Ecto neural progenitor cell (in vitro differentiated cells): ENCODE measurements at regions not wholly inside any gene's neighbourhood (a gene's known extent, or its start where the extent isn't known, plus 50 kb on each side); places are given as distances from the start of the nearest gene placed in this dataset.
A peak's percentile ranks its signal among the peaks of the same experiment; 100 is the strongest.

Source experiments
- DNase-seq: peaks from one replicate; pipeline ENCODE4 v3.0.0-alpha.2; 2018; ENCODE audit warnings: low spot score

DNA sequence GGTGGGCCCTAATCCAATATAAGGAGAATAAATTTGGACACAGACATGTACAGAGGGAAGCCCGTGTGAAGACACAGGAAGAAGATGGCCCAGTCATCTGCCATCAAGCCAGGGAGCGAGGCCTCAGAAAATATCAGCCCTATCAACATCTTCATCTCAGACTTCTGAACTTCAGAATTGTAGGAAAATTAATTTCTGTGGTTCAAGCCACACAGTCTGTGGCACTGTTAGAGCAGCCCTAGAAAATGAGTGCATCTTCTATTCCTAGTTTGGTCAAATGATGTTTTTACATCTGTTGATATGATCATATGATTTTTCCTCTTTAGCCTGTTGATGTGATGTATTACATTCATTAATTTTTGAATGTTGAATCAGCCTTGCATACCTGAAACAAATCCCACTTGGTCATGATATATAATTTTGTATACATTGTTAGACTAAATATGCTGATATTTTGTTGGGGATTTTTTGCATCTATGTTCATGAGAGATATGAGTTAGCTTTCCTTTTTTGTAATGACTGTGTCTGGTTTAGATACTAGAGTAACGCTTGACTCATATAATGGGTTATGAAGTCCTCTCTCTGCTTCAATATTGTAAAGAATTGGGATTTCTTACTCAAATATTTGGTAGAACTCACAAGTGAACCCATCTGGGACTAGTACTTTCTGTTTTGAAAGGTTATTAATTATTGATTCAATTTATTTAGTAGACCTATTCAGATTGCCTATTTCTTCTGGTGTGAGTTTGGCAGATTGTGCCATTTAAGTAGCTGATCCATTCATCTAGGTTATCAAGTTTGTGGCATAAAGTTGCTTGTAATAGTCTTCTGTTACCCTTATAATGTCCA is 451.4 kb downstream of the EIPR1 start:
- no peak for DNase-seq

DNA sequence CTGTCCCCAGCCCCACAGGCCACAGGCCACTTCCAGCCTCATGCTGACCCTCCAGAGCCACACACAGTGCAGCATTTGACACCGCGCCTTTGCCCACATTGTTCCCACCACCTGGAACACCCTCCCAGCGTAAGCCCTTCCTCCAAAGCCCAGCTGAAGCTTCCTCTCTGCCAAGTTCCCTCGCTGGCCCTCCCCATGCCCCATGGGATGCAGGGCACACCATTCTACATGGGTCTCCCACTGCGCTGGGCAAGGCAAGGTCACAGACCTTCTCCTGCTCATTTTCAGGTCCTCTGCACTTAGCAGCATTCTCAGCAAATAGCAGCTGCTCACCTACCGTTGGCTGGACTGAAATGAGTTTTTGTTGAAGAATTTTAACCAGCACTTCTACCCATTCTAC is 455.5 kb downstream of the EIPR1 start:
- no peak for DNase-seq

- DNase-seq, result no peak
Measured at GRCh38 chr2:2921011-2921720, 456.5 kb downstream of the EIPR1 start.

DNA sequence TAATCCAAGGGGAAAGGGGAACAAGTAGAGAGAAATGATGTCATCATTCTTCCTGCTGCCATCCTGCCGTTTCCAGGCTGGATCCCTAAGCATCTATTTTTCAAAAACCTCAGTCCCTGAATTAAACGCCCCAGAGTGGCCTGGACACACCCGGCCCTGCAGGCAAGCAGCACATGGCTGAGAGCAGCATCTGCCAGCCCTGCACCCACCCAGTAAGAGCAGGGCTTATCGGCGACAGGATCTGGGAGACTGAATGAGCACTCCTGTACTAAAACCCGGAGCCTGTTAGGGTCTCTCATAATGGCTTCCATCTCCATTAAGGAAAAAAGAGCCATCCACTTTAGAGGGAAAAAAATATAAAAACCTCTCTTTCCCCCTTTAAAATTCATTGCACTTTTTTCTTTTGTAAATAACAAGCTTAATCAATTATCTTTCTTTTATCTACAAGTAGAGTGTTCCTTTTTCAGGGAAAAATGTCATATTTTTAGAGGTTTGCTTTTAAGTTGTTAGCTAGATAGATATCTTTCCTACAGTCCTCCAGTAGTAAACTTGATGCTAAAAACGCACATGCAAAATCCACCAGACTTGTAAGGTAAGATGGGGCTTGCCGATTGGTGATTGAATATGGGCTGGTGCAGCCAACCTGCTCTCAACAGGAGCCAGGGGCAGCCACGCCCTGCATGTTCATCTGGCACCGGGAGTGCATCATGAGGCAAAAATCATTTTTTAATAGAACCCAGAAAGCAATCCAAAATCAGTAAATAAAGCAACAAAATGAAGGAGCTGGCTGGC is 457.8 kb downstream of the EIPR1 start:
- DNase-seq, result no peak

DNA sequence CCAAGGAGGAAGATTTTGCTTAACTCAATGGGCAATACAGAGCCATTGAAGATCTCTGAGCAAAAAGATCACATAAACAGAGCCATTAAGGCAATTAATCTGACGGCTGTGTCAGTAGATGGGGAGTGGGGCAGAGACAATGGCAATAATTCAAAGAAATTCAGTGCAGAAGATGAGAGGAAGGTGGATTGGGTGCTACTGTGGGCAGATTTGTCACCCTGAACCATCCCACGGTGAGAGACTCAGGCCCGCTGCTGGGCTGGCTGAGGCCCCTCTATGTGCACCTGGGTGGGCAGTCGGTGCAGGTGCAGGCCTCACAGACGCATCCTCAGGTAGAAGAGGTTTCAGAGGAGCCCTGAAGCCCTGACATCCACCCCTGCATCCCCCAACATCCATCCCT is 458.6 kb downstream of the EIPR1 start:
- no peak for DNase-seq

GRCh38 chr2:2916621-2917020 is 461.0 kb downstream of the EIPR1 start:
- DNase-seq, result no peak

DNA sequence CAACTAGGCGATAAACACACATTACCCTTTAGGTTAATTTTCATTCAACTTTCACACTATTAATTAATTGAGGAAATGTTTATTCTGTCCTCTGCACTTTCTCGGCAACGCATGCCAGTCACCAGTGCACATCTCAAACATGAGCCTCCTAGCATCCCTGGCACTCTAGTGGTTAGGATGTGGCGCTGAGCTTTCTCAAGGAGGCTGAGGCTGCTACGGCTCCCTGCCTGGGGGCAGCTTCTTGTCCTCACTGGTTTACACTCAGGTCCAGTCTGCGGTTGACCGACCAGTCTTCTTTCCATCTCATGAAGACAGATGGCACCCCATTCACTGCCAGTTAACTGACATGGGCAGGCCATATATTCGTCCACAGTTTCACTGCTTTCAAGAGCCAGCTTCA is 463.4 kb downstream of the EIPR1 start:
- no peak for DNase-seq

DNA sequence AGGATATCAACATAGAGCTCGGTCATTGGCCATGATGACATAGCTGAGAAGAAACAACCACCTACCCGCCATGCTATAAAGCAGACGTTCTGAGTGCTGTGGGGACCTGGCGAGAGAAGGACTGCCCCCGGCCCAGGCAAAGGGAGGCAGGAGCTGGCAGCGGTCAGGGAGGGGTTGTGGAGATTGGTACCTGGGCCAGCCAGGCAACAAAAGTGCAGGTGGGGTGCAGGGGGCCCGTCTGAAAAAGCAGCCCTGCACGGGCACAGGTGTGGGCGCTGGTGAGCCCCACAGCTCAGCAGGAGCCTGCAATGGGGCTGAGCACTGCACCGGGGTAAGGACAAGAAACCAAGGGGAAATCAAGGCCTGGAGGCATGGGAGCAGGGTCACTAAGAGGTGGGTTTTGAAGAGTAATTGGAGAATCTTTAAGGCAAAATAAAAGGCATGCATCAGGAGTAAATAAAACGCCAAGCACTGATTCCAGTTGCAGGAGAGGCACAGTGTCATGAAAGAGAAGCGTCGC is 464.0 kb downstream of the EIPR1 start:
- DNase-seq, result peak; percentile 25

DNA sequence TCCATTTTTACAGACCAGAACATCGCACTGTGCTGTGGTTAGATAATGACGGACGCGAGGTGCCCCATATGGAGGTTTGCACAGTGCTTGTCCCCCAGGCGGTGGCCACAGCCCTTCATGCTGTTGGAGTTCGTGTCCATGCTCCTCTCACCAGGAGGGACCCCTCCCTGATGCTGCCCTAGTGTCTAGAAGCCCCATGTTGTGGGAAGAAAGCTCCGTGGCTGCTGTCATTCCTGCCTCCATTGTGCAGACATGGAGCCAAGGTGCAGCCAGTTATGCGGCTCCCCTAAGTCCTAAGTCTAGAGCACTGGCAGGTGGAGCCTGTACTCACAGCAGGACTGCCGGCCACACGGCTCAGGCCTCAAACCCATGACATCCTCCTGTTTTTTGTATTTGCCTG is 464.9 kb downstream of the EIPR1 start:
- no peak for DNase-seq

GRCh38 chr2:2912293-2912692 is 465.3 kb downstream of the EIPR1 start:
- no peak for DNase-seq

GRCh38 chr2:2910259-2910658 is 467.4 kb downstream of the EIPR1 start:
- no peak for DNase-seq

- DNase-seq, result no peak
Measured at GRCh38 chr2:2909086-2910035, 468.3 kb downstream of the EIPR1 start.

DNA sequence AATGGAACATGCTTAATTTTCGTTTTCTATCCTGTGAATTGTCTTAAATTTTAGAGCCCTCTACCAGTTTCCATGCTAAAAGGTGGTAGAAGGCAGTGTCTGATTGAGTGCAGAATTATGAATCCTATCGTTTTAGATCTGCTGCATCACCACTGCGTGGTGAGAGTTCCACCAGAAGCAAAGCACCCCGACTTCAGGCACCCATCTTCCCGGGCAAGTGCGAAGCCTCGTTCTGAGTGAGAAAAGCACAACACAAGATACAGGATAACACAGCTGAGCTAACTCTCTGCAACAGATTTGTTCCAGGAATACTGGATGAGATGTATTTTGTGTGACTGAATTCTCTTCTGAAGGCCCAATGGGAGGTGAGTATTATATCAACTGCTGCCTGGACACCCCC is 471.5 kb downstream of the EIPR1 start:
- no peak for DNase-seq

DNA sequence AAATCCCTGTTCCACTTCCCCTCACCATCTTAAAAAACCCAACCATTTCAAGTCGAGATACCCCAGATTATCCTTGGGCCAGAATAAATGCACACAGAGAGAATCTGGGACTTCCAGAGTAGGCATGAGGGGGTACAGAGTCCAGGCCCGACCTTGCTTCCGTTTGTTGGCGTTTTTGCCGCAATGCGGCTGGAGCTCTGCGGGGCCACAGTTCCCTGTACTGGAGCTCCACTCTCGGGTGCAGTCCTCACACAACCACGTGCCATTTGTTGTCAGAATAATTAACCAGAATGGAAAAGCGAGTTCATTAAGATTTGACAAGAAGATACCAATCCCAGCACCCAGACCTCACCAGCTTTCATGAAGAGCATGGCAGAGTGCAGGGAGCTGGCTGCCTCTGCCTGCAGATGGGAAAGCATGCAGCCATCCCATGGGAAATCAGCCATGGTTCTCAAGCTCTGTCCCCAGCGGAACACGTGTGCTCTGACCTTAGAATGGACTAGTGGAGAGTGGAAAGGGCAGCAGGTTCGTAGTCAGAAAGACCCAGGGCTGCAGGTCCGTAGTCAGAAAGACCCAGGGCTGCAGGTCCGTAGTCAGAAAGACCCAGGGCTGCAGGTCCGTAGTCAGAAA is 472.8 kb downstream of the EIPR1 start:
- DNase-seq, result no peak

DNA sequence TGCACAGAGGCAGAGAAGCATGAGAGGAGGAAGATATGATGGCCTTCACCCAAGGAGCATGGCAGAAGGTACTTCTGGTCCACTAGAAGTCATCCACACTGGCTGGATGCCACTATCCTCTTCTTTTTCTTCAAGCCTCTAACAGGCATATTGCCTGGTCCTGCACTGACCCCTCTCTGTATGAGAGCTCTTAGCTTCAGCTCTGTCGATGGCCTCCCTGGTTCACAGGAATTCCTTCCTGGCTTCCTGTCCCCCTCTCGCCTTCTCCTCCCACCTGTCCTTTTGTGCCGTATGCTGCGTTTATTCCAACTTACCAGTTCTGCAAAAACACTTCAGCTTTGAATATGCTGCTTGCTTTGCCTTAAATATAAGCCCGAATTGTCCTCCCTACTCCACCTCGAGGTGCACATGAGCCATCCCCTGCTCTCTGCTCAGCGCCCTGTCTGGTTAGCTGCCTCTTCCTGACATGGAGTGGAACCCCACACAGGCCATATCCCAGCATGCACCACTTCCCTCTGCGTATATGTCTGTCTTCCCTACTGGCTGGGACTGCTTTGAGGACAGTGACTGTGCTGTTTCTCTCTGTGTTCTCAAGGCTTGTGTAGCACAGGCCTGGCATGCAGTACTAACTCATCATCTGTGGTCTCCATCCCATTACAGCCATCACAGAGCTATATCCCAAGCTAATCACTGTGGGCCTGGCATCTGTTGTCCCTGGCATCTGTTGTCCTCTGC is 474.9 kb downstream of the EIPR1 start:
- no peak for DNase-seq

DNA sequence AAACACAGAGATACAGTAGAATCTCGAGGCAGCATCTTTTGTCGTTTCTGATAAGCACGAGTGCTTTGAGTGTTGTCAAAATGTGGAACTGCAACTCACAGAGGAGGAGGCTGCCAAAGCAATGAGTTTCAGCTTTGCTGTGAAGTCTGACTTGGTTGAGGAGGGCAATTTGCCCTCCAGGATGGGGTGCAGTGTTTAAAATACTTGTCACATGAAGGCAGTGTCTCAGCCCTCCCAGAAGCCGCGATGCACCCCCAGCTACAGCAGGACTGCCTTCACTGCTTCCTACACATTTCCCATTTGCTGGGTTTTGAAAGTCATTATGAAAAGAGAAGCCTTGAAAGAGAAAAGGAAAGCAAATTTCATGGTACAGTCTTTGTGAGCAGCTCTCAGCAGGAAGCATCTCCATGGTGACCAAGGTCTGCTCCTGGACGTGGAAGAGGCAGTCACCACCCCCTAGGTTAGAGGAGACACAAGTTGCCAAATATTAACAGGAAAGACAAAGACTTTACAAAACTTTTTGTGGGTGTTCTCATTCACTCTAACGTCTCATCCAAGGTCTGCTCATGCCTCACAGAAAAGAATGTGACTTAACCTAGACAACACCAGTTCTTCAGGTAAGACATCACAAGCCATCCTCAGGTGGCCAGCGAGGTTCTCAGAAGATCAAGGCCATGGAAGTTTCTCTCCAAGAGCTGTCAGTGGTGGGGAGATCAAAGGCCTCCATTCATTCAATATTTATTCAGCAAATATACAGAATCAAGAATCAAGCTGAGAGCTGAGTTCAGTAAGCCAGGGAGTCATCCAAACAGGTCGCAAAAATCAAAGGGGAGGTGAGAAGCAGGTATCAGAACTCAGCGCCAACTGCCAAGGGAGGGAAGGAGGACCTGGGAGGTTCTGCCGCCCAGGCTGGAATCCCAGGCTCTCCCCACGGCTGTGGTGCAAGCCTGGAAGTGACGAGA is 476.0 kb downstream of the EIPR1 start:
- no peak for DNase-seq

GRCh38 chr2:2899826-2900225 is 477.8 kb downstream of the EIPR1 start:
- DNase-seq, result peak; percentile 12

DNA sequence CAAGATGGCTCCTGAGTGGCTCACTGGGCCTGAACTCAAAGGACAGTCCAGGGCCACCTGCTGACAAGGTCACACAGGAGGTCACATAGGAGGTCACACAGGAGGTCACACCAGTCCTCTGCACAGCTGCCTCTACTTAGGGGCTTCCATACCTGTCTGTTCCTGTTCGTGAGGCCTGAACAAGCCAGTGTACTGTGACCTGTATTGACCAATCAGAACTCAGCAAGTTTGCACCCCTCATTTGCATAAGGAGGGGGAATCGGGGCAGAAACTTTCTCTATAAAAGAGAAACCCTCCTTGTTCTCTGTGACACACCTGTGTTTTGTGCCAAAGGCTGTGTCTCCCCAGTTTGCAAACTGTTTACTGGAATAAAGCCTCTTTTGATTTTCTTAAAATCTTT is 478.9 kb downstream of the EIPR1 start:
- peak; percentile 44 for DNase-seq

DNA sequence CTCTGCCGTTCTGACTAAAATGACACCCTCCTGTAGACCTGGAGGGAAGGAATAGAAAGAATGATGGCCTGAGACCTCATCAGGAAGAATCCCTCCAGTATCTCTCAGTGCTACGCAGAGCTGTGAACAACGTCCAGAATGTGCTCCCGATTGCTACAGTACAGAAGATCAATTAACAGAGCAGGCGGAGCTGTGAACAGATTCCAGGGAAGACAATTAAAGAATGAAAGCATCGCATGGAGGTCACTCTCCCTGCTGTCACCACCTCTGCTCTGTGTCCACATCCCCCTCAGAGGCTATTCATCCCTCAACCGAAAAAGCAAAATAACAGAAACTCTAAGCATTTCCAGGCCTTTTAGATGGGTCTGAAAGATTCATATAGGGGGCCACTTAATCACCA is 481.0 kb downstream of the EIPR1 start:
- peak; percentile 10 for DNase-seq
